ENCODE measurements at regions not wholly inside any gene's neighbourhood (a gene's known extent, or its start where the extent isn't known, plus 50 kb on each side); places are given as distances from the start of the nearest gene placed in this dataset.

- no peak for TF ChIP-seq CTCF (conservative IDR thresholded peaks at IDR 0.05; ENCODE audit: low read length)
- TF ChIP-seq EZH2phosphoT487 (IDR thresholded peaks at IDR 0.05; ENCODE audit: borderline replicate concordance, low read depth, low read length): no peak
These were observed 56.2 kb downstream of the TPBG start for GRCh38 chr6:82419859-82420258.
